ENCODE measurements at regions not wholly inside any gene's neighbourhood (a gene's known extent, or its start where the extent isn't known, plus 50 kb on each side); places are given as distances from the start of the nearest gene placed in this dataset.

DNA sequence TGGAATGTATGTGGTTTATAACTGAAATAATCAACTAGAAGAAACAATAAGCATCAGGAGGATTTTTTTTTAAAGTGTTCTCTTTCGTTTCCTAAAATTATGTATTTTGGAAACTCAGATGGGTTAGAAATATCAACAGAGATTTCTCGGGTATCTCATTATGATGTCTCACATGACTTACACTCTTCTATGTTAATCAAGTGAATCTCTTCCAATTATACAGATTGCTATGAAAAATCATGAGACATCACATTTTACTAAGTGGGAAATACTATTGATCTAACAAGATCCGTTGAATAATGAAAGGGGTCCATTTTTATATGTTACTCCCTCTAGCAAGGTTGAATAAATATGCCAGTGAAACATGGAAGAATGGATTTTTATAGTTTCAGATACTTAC, 54.7 kb upstream of the NRIP1 start:
- Histone ChIP-seq H3K4me3 (ENCODE audit: low read length) (no peak overlapping the region), H3K4me2 (ENCODE audit: low read length) (no peak overlapping the region), H3K9ac (ENCODE audit: low read length) (no peak overlapping the region), H3K79me2 (ENCODE audit: low read length) (no peaks in the 10 kb centered on the region), H4K20me1 (ENCODE audit: low read length) (no peaks in the 10 kb centered on the region), H3K27ac (ENCODE audit: low read length) (no peak overlapping the region), H3K4me1 (ENCODE audit: insufficient read depth, low read length) (peaks cover 16% of the 10 kb centered on the region), H3K9me2 (replicated peaks; ENCODE audit: low read length) (no peaks in the 10 kb centered on the region), H2AFZ (ENCODE audit: low read length) (no peak overlapping the region), H3F3A (ENCODE audit: low read length, unreplicated experiment) (no peaks in the 10 kb centered on the region), H3K9me3 (ENCODE audit: low read length) (no peaks in the 10 kb centered on the region), H3K27me3 (ENCODE audit: low read length) (no peaks in the 10 kb centered on the region), H3K36me3 (ENCODE audit: low read depth, low read length) (no peaks in the 10 kb centered on the region)
- ChIA-PET POLR2A (ENCODE audit: unreplicated experiment) (no interaction called here), CTCF (no interaction called here)
- intact Hi-C loops (cut with micrococcal nuclease) = no loop called here
- no peak for DNase-seq
- TF ChIP-seq EZH2 (IDR thresholded peaks at IDR 0.05; ENCODE audit: low read length, unreplicated experiment) (no peak), EZH2phosphoT487 (IDR thresholded peaks at IDR 0.05; ENCODE audit: borderline replicate concordance, low read length) (no peak), CTCF (conservative IDR thresholded peaks at IDR 0.05; ENCODE audit: low read depth, low read length) (no peak)
- BruUV-seq (replicated peaks) = no TSS peak
- no peak for ATAC-seq

DNA sequence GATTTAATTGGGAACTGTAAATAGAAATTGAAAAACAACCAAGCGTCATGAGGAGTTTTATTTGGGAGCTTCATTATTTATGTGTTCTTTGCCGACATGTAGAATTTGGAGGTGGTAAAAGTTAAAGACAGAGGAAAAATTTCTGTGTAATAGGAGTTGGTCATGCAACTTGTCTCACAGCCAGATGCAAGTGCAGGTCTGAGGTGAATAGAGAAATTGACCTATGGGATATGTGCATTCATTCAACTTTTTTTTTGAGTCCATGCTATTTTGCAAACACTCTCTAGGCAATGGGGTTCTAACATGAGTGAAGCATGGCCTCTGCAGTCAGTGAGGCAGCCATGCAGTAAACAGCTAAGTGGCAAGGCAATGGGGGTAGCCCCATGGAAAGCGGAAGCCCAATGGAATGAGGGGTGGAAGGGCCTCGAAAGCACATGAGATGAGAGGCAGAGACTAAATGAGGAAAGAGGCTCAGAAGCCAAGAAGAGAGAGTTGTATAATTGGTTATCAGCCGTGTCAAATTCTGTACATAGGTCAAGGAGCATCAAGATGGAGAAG, 56.4 kb upstream of the NRIP1 start:
- BruUV-seq (replicated peaks) = no TSS peak
- ChIA-PET CTCF (interaction anchor here (0.6 kb wide), 1 partner anchor 391 kb away, joined by 4 read pairs; no protein-coding TSS in a partner anchor), POLR2A (ENCODE audit: unreplicated experiment) (no interaction called here)
- peak overlapping the region; percentile 38; the same call in 1 of the 2 replicates for H3K4me3 ChIP-seq (ENCODE audit: low read length)
- H3K27ac ChIP-seq (ENCODE audit: low read length) = peak overlapping the region; percentile 56
- no peaks in the 10 kb centered on the region for H3K27me3 ChIP-seq (ENCODE audit: low read length)
- H3K9me3 ChIP-seq (ENCODE audit: low read length) = no peaks in the 10 kb centered on the region
- H3K4me2 ChIP-seq (ENCODE audit: low read length) = peak overlapping the region; percentile 65
- H3K4me1 ChIP-seq (ENCODE audit: insufficient read depth, low read length) = peaks cover 16% of the 10 kb centered on the region
- ATAC-seq (no peak), DNase-seq (no peak)
- peak overlapping the region; percentile 90 for H2AFZ ChIP-seq (ENCODE audit: low read length)
- H4K20me1 ChIP-seq (ENCODE audit: low read length) = no peaks in the 10 kb centered on the region
- no peak overlapping the region for H3K9ac ChIP-seq (ENCODE audit: low read length)
- TF ChIP-seq EZH2phosphoT487 (IDR thresholded peaks at IDR 0.05; ENCODE audit: borderline replicate concordance, low read length) = no peak
- no peak for TF ChIP-seq EZH2 (IDR thresholded peaks at IDR 0.05; ENCODE audit: low read length, unreplicated experiment)
- no peak for TF ChIP-seq CTCF (conservative IDR thresholded peaks at IDR 0.05; ENCODE audit: low read depth, low read length)
- H3K36me3 ChIP-seq (ENCODE audit: low read depth, low read length) = no peaks in the 10 kb centered on the region
- H3F3A ChIP-seq (ENCODE audit: low read length, unreplicated experiment) = no peaks in the 10 kb centered on the region
- intact Hi-C loops (cut with micrococcal nuclease) = loop anchor here (5.0 kb wide), 1 partner anchor 54 kb away; no protein-coding TSS in a partner anchor
- no peaks in the 10 kb centered on the region for H3K9me2 ChIP-seq (replicated peaks; ENCODE audit: low read length)
- H3K79me2 ChIP-seq (ENCODE audit: low read length) = no peaks in the 10 kb centered on the region

DNA sequence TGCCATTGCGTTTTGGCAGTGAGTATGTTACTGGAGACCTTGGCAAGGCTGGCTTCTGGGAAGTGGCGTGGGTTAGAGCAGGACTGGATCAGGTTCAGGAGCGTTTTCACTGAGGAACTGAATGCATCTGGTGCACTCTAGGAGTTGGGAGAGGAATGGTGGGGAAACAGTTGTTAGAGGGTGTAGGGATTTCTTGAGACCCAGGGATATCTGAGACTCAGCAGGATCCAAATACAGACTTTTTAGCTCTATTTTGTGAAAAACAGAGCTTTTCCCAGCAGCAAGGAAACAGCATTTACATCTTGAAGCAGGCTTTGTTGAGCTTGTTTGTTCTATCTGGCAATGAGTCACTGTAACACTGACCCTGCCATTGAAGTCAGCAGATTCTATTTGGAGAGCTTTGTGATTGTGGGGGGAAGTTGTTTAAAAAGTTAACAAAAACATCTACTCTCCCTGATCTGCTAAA, 56.9 kb upstream of the NRIP1 start:
- peaks cover 16% of the 10 kb centered on the region for H3K4me1 ChIP-seq (ENCODE audit: insufficient read depth, low read length)
- H4K20me1 ChIP-seq (ENCODE audit: low read length) = no peaks in the 10 kb centered on the region
- intact Hi-C loops (cut with micrococcal nuclease) = loop anchor here (5.0 kb wide), 1 partner anchor 54 kb away; no protein-coding TSS in a partner anchor
- ChIA-PET POLR2A (ENCODE audit: unreplicated experiment) (interaction anchor here (0.6 to 0.7 kb wide), 3 partner anchors 13 to 255 kb away, joined by 3 to 4 read pairs (median 4); no protein-coding TSS in a partner anchor), CTCF (interaction anchor here (0.6 kb wide), 2 partner anchors 37 to 390 kb away, joined by 3 to 4 read pairs; no protein-coding TSS in a partner anchor)
- H3K4me2 ChIP-seq (ENCODE audit: low read length) = peak overlapping the region; percentile 65
- peak overlapping the region; percentile 90 for H2AFZ ChIP-seq (ENCODE audit: low read length)
- peak overlapping the region; percentile 38 for H3K4me3 ChIP-seq (ENCODE audit: low read length)
- BruUV-seq (replicated peaks) = no TSS peak
- DNase-seq (peak; percentile 62), ATAC-seq (peak; percentile 95)
- no peaks in the 10 kb centered on the region for H3F3A ChIP-seq (ENCODE audit: low read length, unreplicated experiment)
- no peaks in the 10 kb centered on the region for H3K9me2 ChIP-seq (replicated peaks; ENCODE audit: low read length)
- peak overlapping the region; percentile 56 for H3K27ac ChIP-seq (ENCODE audit: low read length)
- H3K9me3 ChIP-seq (ENCODE audit: low read length) = no peaks in the 10 kb centered on the region
- no peaks in the 10 kb centered on the region for H3K36me3 ChIP-seq (ENCODE audit: low read depth, low read length)
- no peak overlapping the region for H3K9ac ChIP-seq (ENCODE audit: low read length)
- no peaks in the 10 kb centered on the region for H3K79me2 ChIP-seq (ENCODE audit: low read length)
- TF ChIP-seq CTCF (conservative IDR thresholded peaks at IDR 0.05; ENCODE audit: low read depth, low read length) = no peak
- no peak for TF ChIP-seq EZH2 (IDR thresholded peaks at IDR 0.05; ENCODE audit: low read length, unreplicated experiment)
- no peak for TF ChIP-seq EZH2phosphoT487 (IDR thresholded peaks at IDR 0.05; ENCODE audit: borderline replicate concordance, low read length)
- no peaks in the 10 kb centered on the region for H3K27me3 ChIP-seq (ENCODE audit: low read length)

All from PC-3 (cell line).